KMS-11 (cell line): ENCODE measurements at regions not wholly inside any gene's neighbourhood (a gene's known extent, or its start where the extent isn't known, plus 50 kb on each side); places are given as distances from the start of the nearest gene placed in this dataset.

Experiments
- H2AFZ ChIP-seq: fragments of 200-600 bp; sonication (generic); 2 replicates; pipeline ENCODE4 v1.6.1; 2016; ENCODE audit warnings: antibody characterized with exemption, mixed run types, low read depth
- H3K27ac ChIP-seq: fragments of 200-600 bp; sonication (generic); 2 replicates; pipeline ENCODE4 v1.6.1; 2016; ENCODE audit warnings: mild to moderate bottlenecking, mixed run types
- H3K27me3 ChIP-seq: fragments of 200-600 bp; sonication (generic); 2 replicates; pipeline ENCODE4 v1.6.1; 2017; ENCODE audit warnings: mild to moderate bottlenecking, low read depth, mixed run types, moderate library complexity; ENCODE audit not compliant: insufficient read depth
- H3K36me3 ChIP-seq: fragments of 200-600 bp; sonication (generic); 2 replicates; pipeline ENCODE4 v1.6.1; 2017; ENCODE audit warnings: mild to moderate bottlenecking, mixed run types; ENCODE audit not compliant: insufficient read depth
- H3K4me1 ChIP-seq: fragments of 200-600 bp; sonication (generic); 2 replicates; pipeline ENCODE4 v1.6.1; 2016; ENCODE audit warnings: mild to moderate bottlenecking, low read depth, mixed run types; ENCODE audit not compliant: poor library complexity, severe bottlenecking
- H3K4me2 ChIP-seq: fragments of 200-600 bp; sonication (generic); 2 replicates; pipeline ENCODE4 v1.7.0; 2016; ENCODE audit warnings: mild to moderate bottlenecking, mixed run types
- H3K4me3 ChIP-seq: fragments of 200-600 bp; sonication (generic); IDR thresholded peaks from 2 replicates; pipeline ENCODE4 v1.6.1; 2017; ENCODE audit warnings: low read depth, low read length, mixed read lengths; ENCODE audit not compliant: insufficient read depth
- H3K79me2 ChIP-seq: fragments of 200-600 bp; sonication (generic); 2 replicates; pipeline ENCODE4 v1.6.1; 2016; ENCODE audit warnings: low read depth, mixed run types; ENCODE audit not compliant: insufficient read depth
- H3K9ac ChIP-seq: fragments of 200-600 bp; sonication (generic); 2 replicates; pipeline ENCODE4 v1.6.1; 2016; ENCODE audit warnings: mild to moderate bottlenecking, mixed run types
- H4K20me1 ChIP-seq: fragments of 200-600 bp; sonication (generic); 2 replicates; pipeline ENCODE4 v1.6.1; 2016; ENCODE audit warnings: mild to moderate bottlenecking, mixed run types; ENCODE audit not compliant: insufficient read depth
- TF ChIP-seq, protein P1 (sequence below): fragments of 200-600 bp; sonication (generic); conservative IDR thresholded peaks from 2 replicates; pipeline ENCODE4 v1.6.1; 2017; ENCODE audit warnings: low read depth, mild to moderate bottlenecking, antibody characterized with exemption, low read length, moderate library complexity, mixed read lengths

DNA sequence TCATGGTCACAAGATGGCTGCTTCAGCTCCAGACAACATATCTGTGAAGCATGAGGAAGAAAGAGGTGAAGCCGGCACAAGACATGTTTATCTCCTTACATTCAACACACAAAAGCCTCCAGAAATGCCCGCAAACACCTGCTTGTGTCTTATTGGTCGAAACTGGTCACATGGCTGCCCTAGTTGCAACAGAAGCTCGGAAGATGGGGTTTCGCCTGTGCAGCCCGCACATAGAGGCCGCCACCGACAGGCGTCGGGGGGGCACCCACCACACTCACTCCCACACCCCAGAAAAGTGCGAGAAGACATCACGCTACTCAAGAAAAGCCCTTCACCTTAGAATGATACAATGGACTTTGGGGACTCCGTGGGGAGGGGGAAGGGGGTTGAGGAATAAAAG lies 63.0 kb upstream of the MGMT start:
- H3K9ac ChIP-seq, result no peak overlapping the region
- no peak overlapping the region for H2AFZ ChIP-seq
- H3K4me2 ChIP-seq, result no peak overlapping the region
- no peaks in the 10 kb centered on the region for H3K36me3 ChIP-seq
- no peaks in the 10 kb centered on the region for H3K4me1 ChIP-seq
- TF ChIP-seq, protein P1, sequence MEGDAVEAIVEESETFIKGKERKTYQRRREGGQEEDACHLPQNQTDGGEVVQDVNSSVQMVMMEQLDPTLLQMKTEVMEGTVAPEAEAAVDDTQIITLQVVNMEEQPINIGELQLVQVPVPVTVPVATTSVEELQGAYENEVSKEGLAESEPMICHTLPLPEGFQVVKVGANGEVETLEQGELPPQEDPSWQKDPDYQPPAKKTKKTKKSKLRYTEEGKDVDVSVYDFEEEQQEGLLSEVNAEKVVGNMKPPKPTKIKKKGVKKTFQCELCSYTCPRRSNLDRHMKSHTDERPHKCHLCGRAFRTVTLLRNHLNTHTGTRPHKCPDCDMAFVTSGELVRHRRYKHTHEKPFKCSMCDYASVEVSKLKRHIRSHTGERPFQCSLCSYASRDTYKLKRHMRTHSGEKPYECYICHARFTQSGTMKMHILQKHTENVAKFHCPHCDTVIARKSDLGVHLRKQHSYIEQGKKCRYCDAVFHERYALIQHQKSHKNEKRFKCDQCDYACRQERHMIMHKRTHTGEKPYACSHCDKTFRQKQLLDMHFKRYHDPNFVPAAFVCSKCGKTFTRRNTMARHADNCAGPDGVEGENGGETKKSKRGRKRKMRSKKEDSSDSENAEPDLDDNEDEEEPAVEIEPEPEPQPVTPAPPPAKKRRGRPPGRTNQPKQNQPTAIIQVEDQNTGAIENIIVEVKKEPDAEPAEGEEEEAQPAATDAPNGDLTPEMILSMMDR, result no peak
- no peak overlapping the region for H3K4me3 ChIP-seq
- no peaks in the 10 kb centered on the region for H4K20me1 ChIP-seq
- no peaks in the 10 kb centered on the region for H3K79me2 ChIP-seq
- no peak overlapping the region for H3K27ac ChIP-seq
- H3K27me3 ChIP-seq, result no peaks in the 10 kb centered on the region

DNA sequence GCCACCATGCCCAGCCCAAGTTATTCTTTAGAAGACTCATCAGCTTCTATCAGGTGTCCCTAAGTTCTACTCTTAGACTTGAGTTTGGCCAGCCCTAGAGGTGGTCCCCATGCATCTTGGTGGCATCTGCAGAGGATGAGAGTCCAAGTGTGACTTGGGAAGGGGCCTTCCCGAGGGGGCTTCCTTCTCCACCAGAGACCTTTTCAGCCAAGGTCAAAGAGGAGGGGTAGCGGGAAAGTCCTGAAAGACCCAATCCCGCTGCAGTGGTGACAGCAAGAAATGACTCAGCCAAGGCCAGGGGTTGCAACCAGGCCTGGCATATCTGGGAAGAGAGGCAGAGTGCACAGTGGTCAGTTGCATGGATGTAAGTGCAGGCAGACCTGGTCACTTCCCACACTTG lies 61.7 kb upstream of the MGMT start:
- no peak overlapping the region for H3K9ac ChIP-seq
- H2AFZ ChIP-seq, result no peak overlapping the region
- H3K27ac ChIP-seq, result no peak overlapping the region
- H3K36me3 ChIP-seq, result no peaks in the 10 kb centered on the region
- H3K79me2 ChIP-seq, result no peaks in the 10 kb centered on the region
- no peaks in the 10 kb centered on the region for H3K27me3 ChIP-seq
- no peaks in the 10 kb centered on the region for H4K20me1 ChIP-seq
- no peaks in the 10 kb centered on the region for H3K4me1 ChIP-seq
- H3K4me2 ChIP-seq, result no peak overlapping the region
- TF ChIP-seq, protein P1, result no peak
- H3K4me3 ChIP-seq, result no peak overlapping the region

DNA sequence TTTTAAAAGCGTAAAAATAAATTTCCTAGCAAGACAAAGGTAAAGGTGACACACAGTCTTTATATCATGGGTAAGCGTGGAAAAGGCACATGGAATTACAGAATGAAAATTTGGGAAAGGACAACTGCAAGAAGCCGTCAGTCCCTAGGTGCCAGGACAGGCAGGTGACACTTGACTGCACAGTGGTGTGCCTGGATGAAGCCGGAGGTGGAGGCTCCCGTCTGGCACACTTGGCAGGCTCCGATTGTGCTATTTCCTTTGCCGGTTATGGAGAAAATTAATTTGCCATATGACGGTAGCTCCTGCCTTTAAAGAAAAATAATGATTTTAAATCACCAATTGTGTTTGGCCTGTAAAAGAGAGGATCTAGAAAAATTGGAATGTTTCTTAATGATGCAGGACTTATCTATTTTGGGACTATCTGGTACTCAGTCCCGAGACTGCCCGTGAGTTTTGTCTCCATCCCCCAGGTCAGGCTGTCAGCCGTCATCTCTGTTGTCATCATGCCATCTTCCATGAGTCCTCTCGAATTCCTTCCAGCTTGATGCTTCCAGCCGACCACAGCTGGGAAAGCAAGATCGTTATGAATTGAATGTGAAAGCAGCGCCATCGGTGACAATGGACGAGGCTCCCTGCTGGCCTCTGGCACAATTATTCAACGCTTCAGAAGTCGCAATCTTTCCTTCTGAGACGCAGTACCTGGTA lies 56.2 kb upstream of the MGMT start:
- Histone ChIP-seq H3K4me2 (no peak overlapping the region), H3K27me3 (no peaks in the 10 kb centered on the region), H3K27ac (no peak overlapping the region), H3K9ac (no peak overlapping the region), H3K4me1 (no peaks in the 10 kb centered on the region), H2AFZ (no peak overlapping the region), H3K4me3 (no peak overlapping the region), H3K36me3 (no peaks in the 10 kb centered on the region), H4K20me1 (no peaks in the 10 kb centered on the region), H3K79me2 (no peaks in the 10 kb centered on the region)
- TF ChIP-seq, protein P1, result no peak

DNA sequence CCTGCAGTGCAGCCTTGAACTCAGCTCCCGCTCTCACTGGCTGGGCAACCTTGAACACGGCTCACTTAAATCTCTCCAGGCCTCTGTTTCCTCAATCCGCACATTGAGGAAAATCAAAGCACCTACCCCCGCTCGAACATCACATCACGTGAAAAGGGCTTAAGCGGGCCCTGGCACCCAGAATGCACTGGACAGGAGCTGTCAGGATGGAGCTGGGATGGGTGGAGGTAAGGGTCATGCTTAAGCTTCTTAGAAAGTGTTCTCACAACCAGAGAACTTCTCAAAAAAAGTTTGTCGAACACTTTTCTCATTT lies 55.7 kb upstream of the MGMT start:
- Histone ChIP-seq H3K79me2 (no peaks in the 10 kb centered on the region), H3K4me3 (no peak overlapping the region), H4K20me1 (no peaks in the 10 kb centered on the region), H3K27ac (no peak overlapping the region), H3K9ac (no peak overlapping the region), H3K4me2 (no peak overlapping the region), H3K36me3 (no peaks in the 10 kb centered on the region), H2AFZ (no peak overlapping the region), H3K4me1 (no peaks in the 10 kb centered on the region), H3K27me3 (no peaks in the 10 kb centered on the region)
- TF ChIP-seq, protein P1, result no peak
